Stimulated activated CD8-positive, alpha-beta memory T cell treated with anti-CD3 and anti-CD28 coated beads, Interleukin-15, amount 100 ng/mL, for 48 hours (primary cell): ENCODE measurements at regions not wholly inside any gene's neighbourhood (a gene's known extent, or its start where the extent isn't known, plus 50 kb on each side); places are given as distances from the start of the nearest gene placed in this dataset.
A peak's percentile ranks its signal among the peaks of the same experiment; 100 is the strongest.

Source experiments
- DNase-seq, 2 donors: peaks; one replicate each; pipeline ENCODE4 v3.0.0-alpha.2; 2020; ENCODE audit warnings: low read depth in 2 of 2

GRCh38 chrX:69110116-69110530 lies 55.1 kb downstream of the PJA1 start:
- no peak for DNase-seq

GRCh38 chrX:69109706-69110105 lies 55.5 kb downstream of the PJA1 start:
- no peak for DNase-seq

GRCh38 chrX:69109036-69109663 lies 56.1 kb downstream of the PJA1 start:
- DNase-seq, result no peak

- DNase-seq, result no peak
Measured at GRCh38 chrX:69107747-69108401, 57.4 kb downstream of the PJA1 start.

- DNase-seq, result no peak
Measured at GRCh38 chrX:69107231-69107739, 58.0 kb downstream of the PJA1 start.

- DNase-seq, result no peak
Measured at GRCh38 chrX:69104756-69105434, 60.4 kb downstream of the PJA1 start.

GRCh38 chrX:69103539-69103938 lies 61.7 kb downstream of the PJA1 start:
- DNase-seq, result no peak

- DNase-seq, result no peak
Measured at GRCh38 chrX:69102612-69103194, 62.5 kb downstream of the PJA1 start.

GRCh38 chrX:69101683-69102251 lies 63.5 kb downstream of the PJA1 start:
- no peak for DNase-seq

- no peak for DNase-seq
Measured at GRCh38 chrX:69100478-69100877, 64.8 kb downstream of the PJA1 start.

- DNase-seq, result no peak
Measured at GRCh38 chrX:69097451-69098236, 67.6 kb downstream of the PJA1 start.

GRCh38 chrX:69096963-69097362 lies 68.3 kb downstream of the PJA1 start:
- DNase-seq, result no peak

GRCh38 chrX:69094977-69095669 lies 70.1 kb downstream of the PJA1 start:
- no peak for DNase-seq

- DNase-seq, result peak; percentile 4
Measured at GRCh38 chrX:69093960-69094871, 71.0 kb downstream of the PJA1 start.

GRCh38 chrX:69090022-69090421 lies 75.2 kb downstream of the PJA1 start:
- no peak for DNase-seq

GRCh38 chrX:69089203-69089602 lies 76.0 kb downstream of the PJA1 start:
- no peak for DNase-seq

GRCh38 chrX:69088171-69088938 lies 76.9 kb downstream of the PJA1 start:
- no peak for DNase-seq

GRCh38 chrX:69085826-69086225 lies 79.4 kb downstream of the PJA1 start:
- no peak for DNase-seq

GRCh38 chrX:69085151-69085550 lies 80.1 kb downstream of the PJA1 start:
- no peak for DNase-seq
